ENCODE measurements at regions not wholly inside any gene's neighbourhood (a gene's known extent, or its start where the extent isn't known, plus 50 kb on each side); places are given as distances from the start of the nearest gene placed in this dataset.

- H3K36me3 ChIP-seq (ENCODE audit: insufficient read depth, low read length): no peaks in the 10 kb centered on the region
- no peak overlapping the region for H3K4me3 ChIP-seq (ENCODE audit: low read length)
- no peak overlapping the region for H3K27ac ChIP-seq (ENCODE audit: low read length)
- TF ChIP-seq TAF1 (IDR thresholded peaks at IDR 0.05; ENCODE audit: low read depth): no peak
- TF ChIP-seq POLR2AphosphoS5 (IDR thresholded peaks at IDR 0.05): no peak
- H4K20me1 ChIP-seq (ENCODE audit: insufficient read depth): no peaks in the 10 kb centered on the region
- H3K9me3 ChIP-seq (ENCODE audit: low read length): no peaks in the 10 kb centered on the region
- no peaks in the 10 kb centered on the region for H3K27me3 ChIP-seq (ENCODE audit: insufficient read depth, low read depth, low read length)
- H3K4me2 ChIP-seq (ENCODE audit: low read length): no peak overlapping the region
- H3K9me2 ChIP-seq (ENCODE audit: insufficient read depth, low read length): no peaks in the 10 kb centered on the region
- no peak overlapping the region for H2AFZ ChIP-seq (ENCODE audit: low read depth, low read length)
- H3K9ac ChIP-seq (ENCODE audit: low read length): no peak overlapping the region
- no peaks in the 10 kb centered on the region for H3F3A ChIP-seq (ENCODE audit: insufficient read depth, low read length, poor library complexity, severe bottlenecking)
- H3K79me2 ChIP-seq (replicated peaks; ENCODE audit: insufficient read depth, low read length): no peaks in the 10 kb centered on the region
Observed at GRCh38 chr4:57877047-57877458, 766.9 kb upstream of the IGFBP7 start.

GRCh38 chr4:57875829-57876392, 765.7 kb upstream of the IGFBP7 start:
- Histone ChIP-seq H3K9ac (ENCODE audit: low read length) (no peak overlapping the region), H3F3A (ENCODE audit: insufficient read depth, low read length, poor library complexity, severe bottlenecking) (no peaks in the 10 kb centered on the region), H4K20me1 (ENCODE audit: insufficient read depth) (no peaks in the 10 kb centered on the region), H3K9me2 (ENCODE audit: insufficient read depth, low read length) (no peaks in the 10 kb centered on the region), H3K9me3 (ENCODE audit: low read length) (no peaks in the 10 kb centered on the region), H3K79me2 (replicated peaks; ENCODE audit: insufficient read depth, low read length) (no peaks in the 10 kb centered on the region), H3K4me2 (ENCODE audit: low read length) (no peak overlapping the region), H3K27me3 (ENCODE audit: insufficient read depth, low read depth, low read length) (no peaks in the 10 kb centered on the region), H3K27ac (ENCODE audit: low read length) (no peak overlapping the region), H3K4me3 (ENCODE audit: low read length) (no peak overlapping the region), H3K36me3 (ENCODE audit: insufficient read depth, low read length) (no peaks in the 10 kb centered on the region), H2AFZ (ENCODE audit: low read depth, low read length) (no peak overlapping the region)
- TF ChIP-seq REST (IDR thresholded peaks at IDR 0.05; ENCODE audit: borderline replicate concordance) (no peak), SMC3 (conservative IDR thresholded peaks at IDR 0.05; ENCODE audit: poor library complexity) (no peak), CTCF (IDR thresholded peaks at IDR 0.05; ENCODE audit: poor library complexity, severe bottlenecking) (no peak), RAD21 (conservative IDR thresholded peaks at IDR 0.05) (no peak), EZH2 (IDR thresholded peaks at IDR 0.05; ENCODE audit: borderline replicate concordance, insufficient read depth, low read length, poor library complexity, severe bottlenecking) (no peak), EP300 (conservative IDR thresholded peaks at IDR 0.05; ENCODE audit: poor library complexity, severe bottlenecking) (no peak), TAF1 (IDR thresholded peaks at IDR 0.05; ENCODE audit: low read depth) (no peak), MXI1 (conservative IDR thresholded peaks at IDR 0.05; ENCODE audit: poor library complexity, severe bottlenecking) (no peak), POLR2AphosphoS5 (IDR thresholded peaks at IDR 0.05) (no peak)
